ENCODE measurements at regions not wholly inside any gene's neighbourhood (a gene's known extent, or its start where the extent isn't known, plus 50 kb on each side); places are given as distances from the start of the nearest gene placed in this dataset.

- Histone ChIP-seq H3K27me3 (ENCODE audit: control insufficient read depth in 3 of 3, insufficient read depth in 3 of 3, low read length in 3 of 3) (peaks cover 0 to 18% (median 10%) of the 10 kb centered on the region in 3 donors), H3K4me3 (ENCODE audit: low read length in 3 of 3) (no peak overlapping the region), H3K36me3 (ENCODE audit: control insufficient read depth in 3 of 3, insufficient read depth in 3 of 3, low read length in 3 of 3) (no peaks in the 10 kb centered on the region), H3K4me1 (ENCODE audit: control insufficient read depth in 3 of 3, insufficient read depth in 3 of 3, low read length in 3 of 3) (no peaks in the 10 kb centered on the region), H3K9ac (ENCODE audit: low read depth in 1 of 3, low read length in 3 of 3) (no peak overlapping the region), H3K9me3 (ENCODE audit: control insufficient read depth in 3 of 3, low read length in 3 of 3) (no peaks in the 10 kb centered on the region), H3K27ac (ENCODE audit: low read depth, low read length) (no peak overlapping the region)
Observed at GRCh38 chr12:111226680-111227079, 142.2 kb downstream of the PHETA1 start.

DNA sequence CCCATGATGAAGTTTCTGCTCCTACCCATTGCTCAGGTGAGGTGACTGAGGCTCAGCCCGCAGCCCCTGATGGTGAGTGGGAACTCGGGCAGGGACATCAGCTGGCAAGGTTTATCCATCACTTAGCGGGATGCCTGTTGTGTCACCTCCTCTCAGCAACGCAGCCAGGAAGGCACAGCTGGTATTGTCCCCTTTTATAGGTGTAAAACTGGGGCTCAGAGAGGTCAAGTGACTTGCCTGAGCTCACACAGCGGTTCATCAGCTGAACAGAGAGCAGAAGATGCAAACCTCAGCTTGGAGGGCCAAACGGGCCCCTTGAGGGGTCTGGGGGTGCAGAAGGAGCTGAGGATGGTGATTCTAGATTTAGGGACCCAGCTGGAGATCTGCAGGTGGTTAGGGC lies 143.6 kb downstream of the PHETA1 start:
- peaks cover 0 to 16% (median 6%) of the 10 kb centered on the region in 3 donors for H3K27me3 ChIP-seq (ENCODE audit: control insufficient read depth in 3 of 3, insufficient read depth in 3 of 3, low read length in 3 of 3)

GRCh38 chr12:111224186-111225066 lies 144.5 kb downstream of the PHETA1 start:
- Histone ChIP-seq H3K4me1 (ENCODE audit: control insufficient read depth in 3 of 3, insufficient read depth in 3 of 3, low read length in 3 of 3) (no peaks in the 10 kb centered on the region), H3K36me3 (ENCODE audit: control insufficient read depth in 3 of 3, insufficient read depth in 3 of 3, low read length in 3 of 3) (no peaks in the 10 kb centered on the region), H3K4me3 (ENCODE audit: low read length in 3 of 3) (no peak overlapping the region), H3K9me3 (ENCODE audit: control insufficient read depth in 3 of 3, low read length in 3 of 3) (no peaks in the 10 kb centered on the region), H3K9ac (ENCODE audit: low read depth in 1 of 3, low read length in 3 of 3) (no peak overlapping the region), H3K27ac (ENCODE audit: low read depth, low read length) (no peak overlapping the region), H3K27me3 (ENCODE audit: control insufficient read depth in 3 of 3, insufficient read depth in 3 of 3, low read length in 3 of 3) (peaks cover 0 to 10% (median 4%) of the 10 kb centered on the region in 3 donors)

More for the DNA sequence above, 143.6 kb downstream of the PHETA1 start:
- no peaks in the 10 kb centered on the region for H3K4me1 ChIP-seq (ENCODE audit: control insufficient read depth in 3 of 3, insufficient read depth in 3 of 3, low read length in 3 of 3)
- H3K27ac ChIP-seq (ENCODE audit: low read depth, low read length), result no peak overlapping the region
- no peak overlapping the region for H3K4me3 ChIP-seq (ENCODE audit: low read length in 3 of 3)
- H3K9ac ChIP-seq (ENCODE audit: low read depth in 1 of 3, low read length in 3 of 3), result no peak overlapping the region
- H3K9me3 ChIP-seq (ENCODE audit: control insufficient read depth in 3 of 3, low read length in 3 of 3), result no peaks in the 10 kb centered on the region
- H3K36me3 ChIP-seq (ENCODE audit: control insufficient read depth in 3 of 3, insufficient read depth in 3 of 3, low read length in 3 of 3), result no peaks in the 10 kb centered on the region

GRCh38 chr12:111222523-111222922 lies 146.4 kb downstream of the PHETA1 start:
- Histone ChIP-seq H3K4me1 (ENCODE audit: control insufficient read depth in 3 of 3, insufficient read depth in 3 of 3, low read length in 3 of 3) (no peaks in the 10 kb centered on the region), H3K9me3 (ENCODE audit: control insufficient read depth in 3 of 3, low read length in 3 of 3) (no peaks in the 10 kb centered on the region), H3K36me3 (ENCODE audit: control insufficient read depth in 3 of 3, insufficient read depth in 3 of 3, low read length in 3 of 3) (no peaks in the 10 kb centered on the region), H3K4me3 (ENCODE audit: low read length in 3 of 3) (no peak overlapping the region), H3K27ac (ENCODE audit: low read depth, low read length) (no peak overlapping the region), H3K9ac (ENCODE audit: low read depth in 1 of 3, low read length in 3 of 3) (no peak overlapping the region), H3K27me3 (ENCODE audit: control insufficient read depth in 3 of 3, insufficient read depth in 3 of 3, low read length in 3 of 3) (peaks cover 0 to 6% (median 4%) of the 10 kb centered on the region in 3 donors)

DNA sequence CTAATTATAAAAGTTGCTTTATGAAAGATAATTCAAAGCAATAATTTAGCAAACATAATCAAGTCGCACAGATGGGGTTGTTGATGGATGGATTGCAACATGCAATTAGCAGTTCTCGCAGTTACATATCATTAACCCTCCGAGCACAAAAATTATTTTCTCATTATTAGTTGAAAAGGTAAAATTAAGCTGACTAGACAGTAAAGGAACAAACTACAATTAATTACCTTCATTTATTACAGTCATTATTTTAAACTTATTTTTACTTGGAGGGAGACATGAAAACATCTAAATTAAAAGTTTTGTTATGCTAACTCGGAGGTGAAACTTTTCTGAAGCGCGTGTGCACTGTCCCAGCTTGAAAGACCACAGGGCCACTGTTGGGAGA lies 146.9 kb downstream of the PHETA1 start:
- Histone ChIP-seq H3K27ac (ENCODE audit: low read depth, low read length) (no peak overlapping the region), H3K4me1 (ENCODE audit: control insufficient read depth in 3 of 3, insufficient read depth in 3 of 3, low read length in 3 of 3) (no peaks in the 10 kb centered on the region), H3K9ac (ENCODE audit: low read depth in 1 of 3, low read length in 3 of 3) (no peak overlapping the region), H3K4me3 (ENCODE audit: low read length in 3 of 3) (no peak overlapping the region), H3K36me3 (ENCODE audit: control insufficient read depth in 3 of 3, insufficient read depth in 3 of 3, low read length in 3 of 3) (no peaks in the 10 kb centered on the region), H3K27me3 (ENCODE audit: control insufficient read depth in 3 of 3, insufficient read depth in 3 of 3, low read length in 3 of 3) (peaks cover 2 to 10% (median 7%) of the 10 kb centered on the region in 3 donors), H3K9me3 (ENCODE audit: control insufficient read depth in 3 of 3, low read length in 3 of 3) (no peaks in the 10 kb centered on the region)

GRCh38 chr12:111221062-111222026 lies 147.6 kb downstream of the PHETA1 start:
- peaks cover 5 to 13% (median 11%) of the 10 kb centered on the region in 3 donors for H3K27me3 ChIP-seq (ENCODE audit: control insufficient read depth in 3 of 3, insufficient read depth in 3 of 3, low read length in 3 of 3)
- no peaks in the 10 kb centered on the region for H3K9me3 ChIP-seq (ENCODE audit: control insufficient read depth in 3 of 3, low read length in 3 of 3)
- no peak overlapping the region for H3K9ac ChIP-seq (ENCODE audit: low read depth in 1 of 3, low read length in 3 of 3)
- no peak overlapping the region for H3K4me3 ChIP-seq (ENCODE audit: low read length in 3 of 3)
- H3K4me1 ChIP-seq (ENCODE audit: control insufficient read depth in 3 of 3, insufficient read depth in 3 of 3, low read length in 3 of 3), result no peaks in the 10 kb centered on the region
- no peaks in the 10 kb centered on the region for H3K36me3 ChIP-seq (ENCODE audit: control insufficient read depth in 3 of 3, insufficient read depth in 3 of 3, low read length in 3 of 3)
- no peak overlapping the region for H3K27ac ChIP-seq (ENCODE audit: low read depth, low read length)

DNA sequence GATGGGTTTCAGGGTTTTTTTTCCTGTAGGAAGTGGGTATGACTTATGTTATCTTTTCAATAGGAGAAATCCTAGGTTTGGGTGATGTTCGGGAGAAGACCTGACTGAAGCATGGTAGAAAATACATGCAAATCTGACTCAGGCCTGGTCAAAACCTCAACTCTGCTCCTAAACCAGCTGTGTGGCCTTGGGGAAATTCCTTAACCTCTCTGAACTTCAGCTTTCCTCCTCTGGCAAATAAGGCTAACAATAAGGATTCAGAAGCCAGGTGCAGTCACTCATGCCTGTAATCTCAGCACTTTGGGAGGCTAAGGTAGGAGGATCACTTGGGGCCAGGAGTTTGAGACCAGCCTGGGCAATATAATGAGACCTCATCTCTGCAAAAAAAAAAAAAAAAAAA lies 148.5 kb downstream of the PHETA1 start:
- Histone ChIP-seq H3K4me3 (ENCODE audit: low read length in 3 of 3) (no peak overlapping the region), H3K9me3 (ENCODE audit: control insufficient read depth in 3 of 3, low read length in 3 of 3) (no peaks in the 10 kb centered on the region), H3K4me1 (ENCODE audit: control insufficient read depth in 3 of 3, insufficient read depth in 3 of 3, low read length in 3 of 3) (no peaks in the 10 kb centered on the region), H3K27ac (ENCODE audit: low read depth, low read length) (no peak overlapping the region), H3K9ac (ENCODE audit: low read depth in 1 of 3, low read length in 3 of 3) (no peak overlapping the region), H3K27me3 (ENCODE audit: control insufficient read depth in 3 of 3, insufficient read depth in 3 of 3, low read length in 3 of 3) (peaks cover 9 to 16% (median 15%) of the 10 kb centered on the region in 3 donors), H3K36me3 (ENCODE audit: control insufficient read depth in 3 of 3, insufficient read depth in 3 of 3, low read length in 3 of 3) (no peaks in the 10 kb centered on the region)

- H3K4me3 ChIP-seq (ENCODE audit: low read length in 3 of 3), result no peak overlapping the region
- peaks cover 11 to 22% (median 11%) of the 10 kb centered on the region in 3 donors for H3K27me3 ChIP-seq (ENCODE audit: control insufficient read depth in 3 of 3, insufficient read depth in 3 of 3, low read length in 3 of 3)
- no peak overlapping the region for H3K9ac ChIP-seq (ENCODE audit: low read depth in 1 of 3, low read length in 3 of 3)
- H3K27ac ChIP-seq (ENCODE audit: low read depth, low read length), result no peak overlapping the region
- H3K36me3 ChIP-seq (ENCODE audit: control insufficient read depth in 3 of 3, insufficient read depth in 3 of 3, low read length in 3 of 3), result no peaks in the 10 kb centered on the region
- H3K4me1 ChIP-seq (ENCODE audit: control insufficient read depth in 3 of 3, insufficient read depth in 3 of 3, low read length in 3 of 3), result no peaks in the 10 kb centered on the region
- no peaks in the 10 kb centered on the region for H3K9me3 ChIP-seq (ENCODE audit: control insufficient read depth in 3 of 3, low read length in 3 of 3)
Observed at GRCh38 chr12:111219440-111219839, 149.5 kb downstream of the PHETA1 start.

- Histone ChIP-seq H3K9me3 (ENCODE audit: control insufficient read depth in 3 of 3, low read length in 3 of 3) (no peaks in the 10 kb centered on the region), H3K27ac (ENCODE audit: low read depth, low read length) (no peak overlapping the region), H3K9ac (ENCODE audit: low read depth in 1 of 3, low read length in 3 of 3) (no peak overlapping the region), H3K27me3 (ENCODE audit: control insufficient read depth in 3 of 3, insufficient read depth in 3 of 3, low read length in 3 of 3) (peaks cover 11 to 22% (median 11%) of the 10 kb centered on the region in 3 donors), H3K4me3 (ENCODE audit: low read length in 3 of 3) (no peak overlapping the region), H3K4me1 (ENCODE audit: control insufficient read depth in 3 of 3, insufficient read depth in 3 of 3, low read length in 3 of 3) (no peaks in the 10 kb centered on the region), H3K36me3 (ENCODE audit: control insufficient read depth in 3 of 3, insufficient read depth in 3 of 3, low read length in 3 of 3) (no peaks in the 10 kb centered on the region)
Observed at GRCh38 chr12:111218499-111218898, 150.4 kb downstream of the PHETA1 start.

Measured in skeletal muscle tissue (tissue), 3 donors.